ENCODE measurements at regions not wholly inside any gene's neighbourhood (a gene's known extent, or its start where the extent isn't known, plus 50 kb on each side); places are given as distances from the start of the nearest gene placed in this dataset.
"Not testable (repeated sequence)": the region's sequence is repeated elsewhere in the genome, so short reads cannot be mapped to it uniquely, and the experiment has no call there.

DNA sequence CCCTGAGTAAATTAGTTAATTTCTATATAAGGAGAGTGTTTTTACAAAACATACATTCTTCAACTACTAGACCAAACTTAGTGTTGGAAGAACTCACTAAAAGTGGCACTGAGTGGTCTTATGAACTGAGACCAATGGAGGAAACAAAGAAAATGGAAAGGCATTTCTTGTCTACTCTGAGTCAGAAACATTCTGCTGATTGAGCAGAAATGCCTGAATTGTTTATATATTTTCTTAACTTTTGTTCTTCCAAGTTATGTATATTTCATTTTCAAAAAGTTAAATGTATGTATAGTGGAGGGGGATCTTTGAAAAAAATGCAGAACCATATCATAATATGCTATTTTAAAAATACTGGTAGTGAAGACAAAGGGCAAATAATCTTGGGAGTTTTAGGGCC, 320.7 kb downstream of the HGF start:
- TF ChIP-seq, protein P1, sequence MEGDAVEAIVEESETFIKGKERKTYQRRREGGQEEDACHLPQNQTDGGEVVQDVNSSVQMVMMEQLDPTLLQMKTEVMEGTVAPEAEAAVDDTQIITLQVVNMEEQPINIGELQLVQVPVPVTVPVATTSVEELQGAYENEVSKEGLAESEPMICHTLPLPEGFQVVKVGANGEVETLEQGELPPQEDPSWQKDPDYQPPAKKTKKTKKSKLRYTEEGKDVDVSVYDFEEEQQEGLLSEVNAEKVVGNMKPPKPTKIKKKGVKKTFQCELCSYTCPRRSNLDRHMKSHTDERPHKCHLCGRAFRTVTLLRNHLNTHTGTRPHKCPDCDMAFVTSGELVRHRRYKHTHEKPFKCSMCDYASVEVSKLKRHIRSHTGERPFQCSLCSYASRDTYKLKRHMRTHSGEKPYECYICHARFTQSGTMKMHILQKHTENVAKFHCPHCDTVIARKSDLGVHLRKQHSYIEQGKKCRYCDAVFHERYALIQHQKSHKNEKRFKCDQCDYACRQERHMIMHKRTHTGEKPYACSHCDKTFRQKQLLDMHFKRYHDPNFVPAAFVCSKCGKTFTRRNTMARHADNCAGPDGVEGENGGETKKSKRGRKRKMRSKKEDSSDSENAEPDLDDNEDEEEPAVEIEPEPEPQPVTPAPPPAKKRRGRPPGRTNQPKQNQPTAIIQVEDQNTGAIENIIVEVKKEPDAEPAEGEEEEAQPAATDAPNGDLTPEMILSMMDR (IDR thresholded peaks at IDR 0.05; ENCODE audit: low read depth, low read length): no peak
- Histone ChIP-seq H3K27me3 (no peaks in the 10 kb centered on the region), H3K9me3 (no peaks in the 10 kb centered on the region), H3K36me3 (no peaks in the 10 kb centered on the region), H3K4me3 (ENCODE audit: low read depth, low read length) (no peak overlapping the region), H3K4me1 (no peaks in the 10 kb centered on the region)
- DNase-seq: no peak

DNA sequence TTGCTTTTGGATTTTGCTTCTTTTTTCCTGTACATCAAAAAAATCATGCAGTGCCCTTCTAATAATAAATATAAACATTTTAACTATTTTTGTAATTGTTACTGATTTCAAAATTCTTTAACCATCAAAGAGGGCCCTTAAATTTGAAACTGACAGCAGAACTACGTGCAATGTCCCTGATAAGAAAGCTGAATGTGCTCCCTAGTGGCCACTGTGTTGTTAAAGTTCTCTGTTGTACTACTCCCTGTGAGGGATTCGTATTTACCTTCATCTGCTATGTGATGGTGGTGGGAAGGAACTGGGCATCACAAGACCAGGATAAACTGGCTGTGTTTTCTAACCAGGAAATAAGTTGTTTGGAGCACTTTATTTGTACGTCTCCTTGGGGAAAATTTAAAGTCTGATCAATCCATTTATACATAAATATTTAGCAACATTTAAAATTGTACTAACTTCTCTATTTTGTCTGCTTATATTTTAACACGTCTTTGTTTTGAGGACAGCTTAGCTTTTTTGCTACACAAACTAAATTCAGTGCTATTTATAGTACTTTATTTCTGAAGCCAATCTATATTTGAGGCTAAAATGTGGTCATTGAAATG, 322.4 kb downstream of the HGF start:
- Histone ChIP-seq H3K4me3 (ENCODE audit: low read depth, low read length) (no peak overlapping the region), H3K4me1 (no peaks in the 10 kb centered on the region), H3K9me3 (no peaks in the 10 kb centered on the region), H3K36me3 (no peaks in the 10 kb centered on the region), H3K27me3 (no peaks in the 10 kb centered on the region)
- peak; percentile 51 for DNase-seq
- TF ChIP-seq, protein P1 (IDR thresholded peaks at IDR 0.05; ENCODE audit: low read depth, low read length): peak; percentile 76

DNA sequence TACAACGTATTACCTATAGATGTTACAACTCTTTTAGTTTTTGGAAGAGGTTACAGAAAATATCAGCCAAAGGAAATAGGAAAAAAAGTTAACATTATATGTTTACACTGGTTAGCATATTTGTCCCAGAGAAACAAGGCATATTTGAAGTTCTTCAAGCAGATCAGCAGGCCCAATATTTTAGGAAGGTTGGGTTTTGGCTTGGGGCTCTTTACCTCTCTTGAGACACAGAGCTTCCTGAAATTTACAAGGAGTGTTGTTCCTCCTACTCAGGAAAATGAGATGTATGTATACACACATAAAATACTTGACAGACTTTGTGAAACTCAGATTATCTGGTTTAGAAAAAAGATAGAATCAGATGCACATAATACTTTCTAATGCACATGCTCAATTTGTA, 323.6 kb downstream of the HGF start:
- Histone ChIP-seq H3K36me3 (no peaks in the 10 kb centered on the region), H3K4me3 (ENCODE audit: low read depth, low read length) (no peak overlapping the region), H3K27me3 (no peaks in the 10 kb centered on the region), H3K9me3 (no peaks in the 10 kb centered on the region), H3K4me1 (no peaks in the 10 kb centered on the region)
- TF ChIP-seq, protein P1 (IDR thresholded peaks at IDR 0.05; ENCODE audit: low read depth, low read length): no peak
- no peak for DNase-seq

DNA sequence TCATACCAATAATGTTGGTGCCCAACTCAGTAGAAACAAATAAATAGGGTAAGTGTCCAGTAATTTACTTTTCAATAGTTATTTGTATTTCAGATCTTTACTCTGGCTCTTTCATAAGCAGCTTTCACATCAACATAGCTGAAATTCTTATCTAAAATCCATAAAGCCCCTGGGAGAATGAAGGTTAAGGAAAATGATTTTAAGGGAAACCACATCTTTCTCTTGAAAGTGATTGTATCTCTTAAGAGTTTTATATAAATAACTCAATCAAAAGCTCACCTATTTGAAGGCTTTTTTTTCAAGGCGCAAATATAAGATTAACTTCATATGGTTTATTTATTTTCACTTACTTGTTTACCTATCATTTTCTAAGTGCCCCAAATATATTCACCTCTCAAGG, 324.4 kb downstream of the HGF start:
- Histone ChIP-seq H3K27me3 (no peaks in the 10 kb centered on the region), H3K9me3 (no peaks in the 10 kb centered on the region), H3K4me3 (ENCODE audit: low read depth, low read length) (no peak overlapping the region), H3K36me3 (no peaks in the 10 kb centered on the region), H3K4me1 (no peaks in the 10 kb centered on the region)
- TF ChIP-seq, protein P1 (IDR thresholded peaks at IDR 0.05; ENCODE audit: low read depth, low read length): no peak
- no peak for DNase-seq

DNA sequence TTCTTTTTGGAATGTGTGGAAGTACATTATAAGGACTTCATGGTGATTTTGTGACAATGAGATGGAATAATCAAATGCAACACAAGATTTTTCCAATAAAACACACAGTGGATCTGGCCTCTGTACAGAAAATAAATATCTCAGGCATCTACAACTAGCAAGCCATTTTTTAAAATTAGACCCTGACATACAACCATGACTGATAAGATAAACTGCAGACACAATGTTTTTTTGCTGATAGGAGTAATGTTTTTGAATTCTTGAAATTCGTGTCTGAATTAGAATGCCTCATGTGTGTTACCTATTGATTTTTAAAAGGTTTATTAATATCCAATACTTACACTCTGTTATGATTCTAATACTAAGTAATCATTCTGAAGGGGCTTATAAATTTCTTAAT, 328.1 kb downstream of the HGF start:
- Histone ChIP-seq H3K4me1 (no peaks in the 10 kb centered on the region), H3K27me3 (no peaks in the 10 kb centered on the region), H3K4me3 (ENCODE audit: low read depth, low read length) (no peak overlapping the region), H3K9me3 (peaks cover 5% of the 10 kb centered on the region; the same call in 1 of the 2 replicates), H3K36me3 (no peaks in the 10 kb centered on the region)
- TF ChIP-seq, protein P1 (IDR thresholded peaks at IDR 0.05; ENCODE audit: low read depth, low read length): no peak
- DNase-seq: no peak

DNA sequence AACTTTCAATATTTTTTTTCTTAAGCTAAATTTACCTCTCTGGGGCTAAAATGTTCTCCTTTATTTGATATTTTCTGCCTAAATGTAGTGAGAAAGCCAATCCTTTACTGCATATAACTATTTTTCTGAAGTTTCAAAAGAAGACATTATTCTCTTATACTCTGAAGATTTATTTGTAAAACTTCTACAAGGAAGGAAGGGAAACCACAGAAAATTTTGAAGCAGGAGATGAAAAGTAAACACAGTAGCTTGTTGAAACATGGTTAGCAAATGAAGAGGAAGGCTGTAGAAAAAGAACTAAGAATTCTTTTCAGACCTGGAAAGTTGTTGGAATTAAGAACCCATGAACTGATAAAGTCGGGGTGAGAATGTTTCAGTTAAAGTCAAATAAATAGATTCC, 330.3 kb downstream of the HGF start:
- no peak for DNase-seq
- Histone ChIP-seq H3K36me3 (no peaks in the 10 kb centered on the region), H3K9me3 (peaks cover 5% of the 10 kb centered on the region; the same call in 1 of the 2 replicates), H3K27me3 (no peaks in the 10 kb centered on the region), H3K4me1 (no peaks in the 10 kb centered on the region), H3K4me3 (ENCODE audit: low read depth, low read length) (no peak overlapping the region)
- TF ChIP-seq, protein P1 (IDR thresholded peaks at IDR 0.05; ENCODE audit: low read depth, low read length): no peak

DNA sequence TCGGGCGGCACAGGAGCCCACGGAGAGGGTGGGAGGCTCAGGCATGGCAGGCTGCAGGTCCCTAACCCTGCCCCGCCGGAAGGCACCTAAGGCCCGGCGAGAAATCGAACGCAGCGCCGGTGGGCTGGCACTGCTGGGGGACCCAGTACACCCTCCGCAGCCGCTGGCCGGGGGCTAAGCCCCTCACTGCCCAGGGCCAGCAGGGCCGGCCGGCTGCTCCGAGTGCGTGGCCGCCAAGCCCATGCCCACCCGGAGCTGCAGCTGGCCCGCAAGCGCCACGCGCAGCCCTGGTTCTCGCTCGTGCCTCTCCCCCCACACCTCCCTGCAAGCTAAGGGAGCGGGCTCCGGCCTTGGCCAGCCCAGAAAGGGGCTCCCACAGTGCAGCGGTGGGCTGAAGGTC, 332.7 kb downstream of the HGF start:
- H3K36me3 ChIP-seq; H3K9me3 ChIP-seq; H3K4me3 ChIP-seq (ENCODE audit: low read depth, low read length); H3K27me3 ChIP-seq; DNase-seq; H3K4me1 ChIP-seq: not testable (repeated sequence)

Measured in BE2C (cell line).